GM12892 (cell line): ENCODE measurements at regions not wholly inside any gene's neighbourhood (a gene's known extent, or its start where the extent isn't known, plus 50 kb on each side); places are given as distances from the start of the nearest gene placed in this dataset.

ENCODE experiments used
- POLR2A ChIP-seq: IDR thresholded peaks from 2 replicates; pipeline ENCODE4 v1.6.1; 2011; ENCODE audit warnings: low read depth, low read length, control low read depth
- POLR2AphosphoS5 ChIP-seq: IDR thresholded peaks from 2 replicates; pipeline ENCODE4 v1.6.1; 2011; ENCODE audit warnings: low read depth, low read length, control low read depth
- TAF1 ChIP-seq: IDR thresholded peaks from 2 replicates; pipeline ENCODE4 v1.6.1; 2011; ENCODE audit warnings: low read depth, mild to moderate bottlenecking, control low read depth, low read length, borderline replicate concordance

- TF ChIP-seq POLR2A = no peak
- no peak for TF ChIP-seq POLR2AphosphoS5
- no peak for TF ChIP-seq TAF1
Observed at GRCh38 chr2:204329016-204329415, 216.3 kb upstream of the PARD3B start.
